ENCODE measurements at regions not wholly inside any gene's neighbourhood (a gene's known extent, or its start where the extent isn't known, plus 50 kb on each side); places are given as distances from the start of the nearest gene placed in this dataset.
A peak's percentile ranks its signal among the peaks of the same experiment; 100 is the strongest.

- no peak for TF ChIP-seq CTCF (IDR thresholded peaks at IDR 0.05; ENCODE audit: control insufficient read depth, extremely low read depth, insufficient read depth)
- no peak for DNase-seq (ENCODE audit: low read depth)
- no peak overlapping the region for H3K4me3 ChIP-seq (ENCODE audit: low read depth, low read length)
These were observed 196.9 kb upstream of the CWC22 start for GRCh38 chr2:180203972-180204371.

- no peak for TF ChIP-seq CTCF (IDR thresholded peaks at IDR 0.05; ENCODE audit: control insufficient read depth, extremely low read depth, insufficient read depth)
- H3K4me3 ChIP-seq (ENCODE audit: low read depth, low read length): no peak overlapping the region
- DNase-seq (ENCODE audit: low read depth): no peak
These were observed 195.4 kb upstream of the CWC22 start for GRCh38 chr2:180202467-180202951.

GRCh38 chr2:180196419-180196977 is 189.4 kb upstream of the CWC22 start:
- no peak for TF ChIP-seq CTCF (IDR thresholded peaks at IDR 0.05; ENCODE audit: control insufficient read depth, extremely low read depth, insufficient read depth)
- no peak for DNase-seq (ENCODE audit: low read depth)
- H3K4me3 ChIP-seq (ENCODE audit: low read depth, low read length): no peak overlapping the region

GRCh38 chr2:180195847-180196246 is 188.8 kb upstream of the CWC22 start:
- no peak for TF ChIP-seq CTCF (IDR thresholded peaks at IDR 0.05; ENCODE audit: control insufficient read depth, extremely low read depth, insufficient read depth)
- H3K4me3 ChIP-seq (ENCODE audit: low read depth, low read length): no peak overlapping the region
- peak; percentile 46 for DNase-seq (ENCODE audit: low read depth)

- DNase-seq (ENCODE audit: low read depth): peak; percentile 38
- no peak for TF ChIP-seq CTCF (IDR thresholded peaks at IDR 0.05; ENCODE audit: control insufficient read depth, extremely low read depth, insufficient read depth)
- H3K4me3 ChIP-seq (ENCODE audit: low read depth, low read length): 0 out of 2 replicates have a peak overlapping the region, but pooled peaks have one; percentile 2
These were observed 184.5 kb upstream of the CWC22 start for GRCh38 chr2:180191432-180192124.

GRCh38 chr2:180190851-180191250 is 183.8 kb upstream of the CWC22 start:
- H3K4me3 ChIP-seq (ENCODE audit: low read depth, low read length): no peak overlapping the region
- no peak for TF ChIP-seq CTCF (IDR thresholded peaks at IDR 0.05; ENCODE audit: control insufficient read depth, extremely low read depth, insufficient read depth)
- DNase-seq (ENCODE audit: low read depth): no peak
